Chondrocyte (in vitro differentiated cells): ENCODE measurements at regions not wholly inside any gene's neighbourhood (a gene's known extent, or its start where the extent isn't known, plus 50 kb on each side); places are given as distances from the start of the nearest gene placed in this dataset.

Source experiments
- DNase-seq: peaks from one replicate; pipeline ENCODE4 v3.0.0; 2021; ENCODE audit warnings: mixed read lengths, low spot score
- H3K27ac Mint-ChIP-seq: one replicate; pipeline ENCODE4 v1.8.0; 2021; ENCODE audit warnings: mild to moderate bottlenecking, moderate library complexity, mixed read lengths; ENCODE audit not compliant: unreplicated experiment
- H3K27me3 Mint-ChIP-seq: 2 replicates; pipeline ENCODE4 v1.8.0; 2021; ENCODE audit warnings: low read depth, mixed read lengths
- H3K36me3 Mint-ChIP-seq: 2 replicates; pipeline ENCODE4 v1.8.0; 2021; ENCODE audit warnings: low read depth, mixed read lengths
- H3K4me1 Mint-ChIP-seq: 2 replicates; pipeline ENCODE4 v1.8.0; 2021; ENCODE audit warnings: low read depth, mild to moderate bottlenecking, mixed read lengths
- H3K4me3 Mint-ChIP-seq: one replicate; pipeline ENCODE4 v1.8.0; 2021; ENCODE audit warnings: mild to moderate bottlenecking, moderate library complexity, mixed read lengths; ENCODE audit not compliant: unreplicated experiment
- H3K9me3 Mint-ChIP-seq: 2 replicates; pipeline ENCODE4 v1.8.0; 2021; ENCODE audit warnings: low read depth, mixed read lengths
- CTCF ChIP-seq: fragments of 200-600 bp; sonication (generic); IDR thresholded peaks from 2 replicates; pipeline ENCODE4 v1.5.0; 2021; ENCODE audit warnings: antibody characterized with exemption, mild to moderate bottlenecking, moderate library complexity

GRCh38 chr15:97718509-97718908 lies 242.0 kb upstream of the ARRDC4 start:
- peaks cover 33% of the 10 kb centered on the region for H3K9me3 Mint-ChIP-seq
- no peaks in the 10 kb centered on the region for H3K36me3 Mint-ChIP-seq
- TF ChIP-seq CTCF: no peak
- no peak for DNase-seq
- peaks cover 5% of the 10 kb centered on the region for H3K27me3 Mint-ChIP-seq
- no peak overlapping the region for H3K27ac Mint-ChIP-seq
- no peaks in the 10 kb centered on the region for H3K4me1 Mint-ChIP-seq
- H3K4me3 Mint-ChIP-seq: no peak overlapping the region

GRCh38 chr15:97728791-97729190 lies 231.7 kb upstream of the ARRDC4 start:
- no peak overlapping the region for H3K27ac Mint-ChIP-seq
- H3K4me3 Mint-ChIP-seq: no peak overlapping the region
- no peak for TF ChIP-seq CTCF
- H3K27me3 Mint-ChIP-seq: peaks cover 23% of the 10 kb centered on the region
- DNase-seq: no peak
- H3K36me3 Mint-ChIP-seq: no peaks in the 10 kb centered on the region
- peaks cover 6% of the 10 kb centered on the region for H3K4me1 Mint-ChIP-seq
- no peaks in the 10 kb centered on the region for H3K9me3 Mint-ChIP-seq

GRCh38 chr15:97729270-97729669 lies 231.2 kb upstream of the ARRDC4 start:
- Mint-ChIP-seq H3K27ac (no peak overlapping the region), H3K4me1 (peaks cover 6% of the 10 kb centered on the region), H3K27me3 (peaks cover 23% of the 10 kb centered on the region), H3K9me3 (no peaks in the 10 kb centered on the region), H3K4me3 (no peak overlapping the region), H3K36me3 (no peaks in the 10 kb centered on the region)
- TF ChIP-seq CTCF: no peak
- DNase-seq: no peak

GRCh38 chr15:97730315-97730714 lies 230.2 kb upstream of the ARRDC4 start:
- no peak for DNase-seq
- no peak for TF ChIP-seq CTCF
- H3K27ac Mint-ChIP-seq: no peak overlapping the region
- H3K4me1 Mint-ChIP-seq: peaks cover 6% of the 10 kb centered on the region
- H3K27me3 Mint-ChIP-seq: peaks cover 23% of the 10 kb centered on the region
- no peaks in the 10 kb centered on the region for H3K36me3 Mint-ChIP-seq
- no peaks in the 10 kb centered on the region for H3K9me3 Mint-ChIP-seq
- no peak overlapping the region for H3K4me3 Mint-ChIP-seq

GRCh38 chr15:97731859-97732258 lies 228.6 kb upstream of the ARRDC4 start:
- Mint-ChIP-seq H3K36me3 (no peaks in the 10 kb centered on the region), H3K27ac (no peak overlapping the region), H3K9me3 (no peaks in the 10 kb centered on the region), H3K4me3 (no peak overlapping the region), H3K27me3 (peaks cover 20% of the 10 kb centered on the region), H3K4me1 (peaks cover 6% of the 10 kb centered on the region)
- TF ChIP-seq CTCF: no peak
- DNase-seq: no peak
